ENCODE measurements at regions not wholly inside any gene's neighbourhood (a gene's known extent, or its start where the extent isn't known, plus 50 kb on each side); places are given as distances from the start of the nearest gene placed in this dataset.

- Mint-ChIP-seq H3K4me3 (no peak overlapping the region), H3K9me3 (peaks cover 2% of the 10 kb centered on the region), H3K27me3 (ENCODE audit: low read depth) (no peaks in the 10 kb centered on the region), H3K36me3 (ENCODE audit: low read depth) (peaks cover 3% of the 10 kb centered on the region), H3K27ac (ENCODE audit: unreplicated experiment) (no peak overlapping the region), H3K4me1 (peaks cover 11% of the 10 kb centered on the region)
- TF ChIP-seq, protein P1, sequence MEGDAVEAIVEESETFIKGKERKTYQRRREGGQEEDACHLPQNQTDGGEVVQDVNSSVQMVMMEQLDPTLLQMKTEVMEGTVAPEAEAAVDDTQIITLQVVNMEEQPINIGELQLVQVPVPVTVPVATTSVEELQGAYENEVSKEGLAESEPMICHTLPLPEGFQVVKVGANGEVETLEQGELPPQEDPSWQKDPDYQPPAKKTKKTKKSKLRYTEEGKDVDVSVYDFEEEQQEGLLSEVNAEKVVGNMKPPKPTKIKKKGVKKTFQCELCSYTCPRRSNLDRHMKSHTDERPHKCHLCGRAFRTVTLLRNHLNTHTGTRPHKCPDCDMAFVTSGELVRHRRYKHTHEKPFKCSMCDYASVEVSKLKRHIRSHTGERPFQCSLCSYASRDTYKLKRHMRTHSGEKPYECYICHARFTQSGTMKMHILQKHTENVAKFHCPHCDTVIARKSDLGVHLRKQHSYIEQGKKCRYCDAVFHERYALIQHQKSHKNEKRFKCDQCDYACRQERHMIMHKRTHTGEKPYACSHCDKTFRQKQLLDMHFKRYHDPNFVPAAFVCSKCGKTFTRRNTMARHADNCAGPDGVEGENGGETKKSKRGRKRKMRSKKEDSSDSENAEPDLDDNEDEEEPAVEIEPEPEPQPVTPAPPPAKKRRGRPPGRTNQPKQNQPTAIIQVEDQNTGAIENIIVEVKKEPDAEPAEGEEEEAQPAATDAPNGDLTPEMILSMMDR (conservative IDR thresholded peaks at IDR 0.05), result no peak
- DNase-seq (ENCODE audit: low read depth, low spot score), result no peak
Measured at GRCh38 chr2:122096761-122097160, 341.3 kb downstream of the TSN start.

GRCh38 chr2:122098306-122098705 is 342.9 kb downstream of the TSN start:
- TF ChIP-seq, protein P1 (conservative IDR thresholded peaks at IDR 0.05), result no peak
- no peak for DNase-seq (ENCODE audit: low read depth, low spot score)
- H3K36me3 Mint-ChIP-seq (ENCODE audit: low read depth), result no peaks in the 10 kb centered on the region
- H3K27me3 Mint-ChIP-seq (ENCODE audit: low read depth), result no peaks in the 10 kb centered on the region
- H3K4me1 Mint-ChIP-seq, result peaks cover 11% of the 10 kb centered on the region
- H3K9me3 Mint-ChIP-seq, result peaks cover 4% of the 10 kb centered on the region
- H3K4me3 Mint-ChIP-seq, result no peak overlapping the region
- H3K27ac Mint-ChIP-seq (ENCODE audit: unreplicated experiment), result no peak overlapping the region

DNA sequence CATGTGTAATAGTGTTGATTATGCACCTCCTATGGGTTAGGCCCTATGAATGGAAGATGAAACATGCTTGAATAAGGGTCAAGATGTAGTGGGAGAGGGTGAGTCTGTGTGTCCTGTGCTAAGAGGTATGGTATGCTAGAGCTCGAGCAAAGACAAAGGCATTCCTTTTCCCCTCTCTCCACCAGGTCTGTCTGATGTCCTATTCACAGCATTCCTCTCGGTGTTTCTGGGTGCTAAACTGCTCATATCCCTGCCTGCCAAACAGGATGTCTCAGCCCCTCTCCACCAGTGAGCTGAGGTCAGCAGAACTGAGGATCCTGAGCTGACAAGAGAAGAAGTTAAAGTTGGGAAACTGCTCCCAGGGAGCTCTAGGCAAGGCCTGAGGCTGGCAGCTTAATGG is 344.9 kb downstream of the TSN start:
- Mint-ChIP-seq H3K9me3 (peaks cover 11% of the 10 kb centered on the region), H3K27ac (ENCODE audit: unreplicated experiment) (no peak overlapping the region), H3K27me3 (ENCODE audit: low read depth) (no peaks in the 10 kb centered on the region), H3K4me1 (peaks cover 27% of the 10 kb centered on the region), H3K4me3 (no peak overlapping the region), H3K36me3 (ENCODE audit: low read depth) (no peaks in the 10 kb centered on the region)
- TF ChIP-seq, protein P1 (conservative IDR thresholded peaks at IDR 0.05), result no peak
- DNase-seq (ENCODE audit: low read depth, low spot score), result no peak

- no peak for DNase-seq (ENCODE audit: low read depth, low spot score)
- Mint-ChIP-seq H3K4me3 (no peak overlapping the region), H3K9me3 (peaks cover 11% of the 10 kb centered on the region), H3K27me3 (ENCODE audit: low read depth) (no peaks in the 10 kb centered on the region), H3K36me3 (ENCODE audit: low read depth) (no peaks in the 10 kb centered on the region), H3K27ac (ENCODE audit: unreplicated experiment) (no peak overlapping the region), H3K4me1 (peaks cover 31% of the 10 kb centered on the region)
- TF ChIP-seq, protein P1 (conservative IDR thresholded peaks at IDR 0.05), result no peak
Measured at GRCh38 chr2:122100756-122101155, 345.3 kb downstream of the TSN start.

GRCh38 chr2:122101319-122101718 is 345.9 kb downstream of the TSN start:
- H3K36me3 Mint-ChIP-seq (ENCODE audit: low read depth), result no peaks in the 10 kb centered on the region
- H3K4me1 Mint-ChIP-seq, result peaks cover 36% of the 10 kb centered on the region
- TF ChIP-seq, protein P1 (conservative IDR thresholded peaks at IDR 0.05), result no peak
- no peak overlapping the region for H3K27ac Mint-ChIP-seq (ENCODE audit: unreplicated experiment)
- H3K4me3 Mint-ChIP-seq, result no peak overlapping the region
- H3K27me3 Mint-ChIP-seq (ENCODE audit: low read depth), result no peaks in the 10 kb centered on the region
- H3K9me3 Mint-ChIP-seq, result peaks cover 11% of the 10 kb centered on the region
- no peak for DNase-seq (ENCODE audit: low read depth, low spot score)

Data from neural crest cell (in vitro differentiated cells).